Endothelial cell of umbilical vein (primary cell): ENCODE measurements at regions not wholly inside any gene's neighbourhood (a gene's known extent, or its start where the extent isn't known, plus 50 kb on each side); places are given as distances from the start of the nearest gene placed in this dataset.

Experiments
- BruUV-seq: library from RNA; stranded (reverse); fragments of 400-500 nt; replicated peaks from 2 replicates; lab custom pipeline; 2021; lab: Mats Ljungman, UMichigan
- CTCF ChIA-PET: fragments of 300-600, 350-600 bp; sonication (Branson Sonifier 250); formaldehyde crosslinking; loops from one replicate; lab custom pipeline; 2021; ENCODE audit warnings: antibody characterized with exemption, inconsistent platforms; lab: Charles Lee
- POLR2A ChIA-PET: fragments of 300-600, 350-600 bp; sonication (Branson Sonifier 250); formaldehyde crosslinking; loops from one replicate; lab custom pipeline; 2021; ENCODE audit warnings: antibody characterized with exemption, inconsistent platforms; lab: Charles Lee
- DNase-seq: peaks from one replicate; pipeline ENCODE4 v3.0.0-alpha.2; 2011; ENCODE audit warnings: low read depth, low spot score
- FAIRE-seq: peaks from 2 replicates; lab custom pipeline; 2011; peaks lifted over from hg19 to GRCh38; lab: Jason Lieb, UNC
- H2AFZ ChIP-seq: 2 replicates; pipeline ENCODE4 v1.6.0; 2012; ENCODE audit warnings: low read depth, low read length, control low read depth, inconsistent platforms
- H3K27ac ChIP-seq: 2 replicates; pipeline ENCODE4 v1.5.1; 2011; ENCODE audit warnings: low read depth, mild to moderate bottlenecking, control low read depth, low read length, moderate library complexity; ENCODE audit not compliant: insufficient read depth
- H3K27me3 ChIP-seq, 2 experiments: 2 replicates each; pipeline versions ENCODE4 v1.6.0 to v1.6.1; 2011; ENCODE audit warnings: low read length in 2 of 2, mixed read lengths in 1 of 2; ENCODE audit not compliant: control insufficient read depth in 2 of 2, insufficient read depth in 2 of 2
- H3K36me3 ChIP-seq, 2 experiments: 2 replicates in 1 of 2; 3 replicates in 1 of 2; pipeline ENCODE4 v1.5.1; 2011; ENCODE audit warnings: low read length in 2 of 2, mild to moderate bottlenecking in 1 of 2, moderate library complexity in 1 of 2; ENCODE audit not compliant: control insufficient read depth in 2 of 2, insufficient read depth in 2 of 2; ENCODE audit errors: extremely low read depth in 1 of 2
- H3K4me1 ChIP-seq: 3 replicates; pipeline ENCODE4 v1.5.1; 2011; ENCODE audit warnings: mild to moderate bottlenecking, low read length; ENCODE audit not compliant: control insufficient read depth, insufficient read depth; ENCODE audit errors: extremely low read depth
- H3K4me2 ChIP-seq: 2 replicates; pipeline ENCODE4 v1.6.1; 2011; ENCODE audit warnings: low read length, control low read depth, mixed read lengths; ENCODE audit not compliant: insufficient read depth
- H3K4me3 ChIP-seq, 3 experiments: fragments of 200-600 bp in 1 of 3; sonication (generic), shearing (Covaris generic) in 1 of 3; replicated peaks in 1 of 3; 2 replicates each; pipeline ENCODE4 v1.5.1; 2011 to 2016; ENCODE audit warnings: control low read depth in 3 of 3, low read length in 3 of 3, mild to moderate bottlenecking in 2 of 3, inconsistent platforms in 1 of 3, low read depth in 1 of 3, moderate library complexity in 1 of 3; ENCODE audit not compliant: insufficient read depth in 1 of 3
- H3K79me2 ChIP-seq: 2 replicates; pipeline ENCODE4 v1.6.0; 2012; ENCODE audit warnings: low read length, inconsistent platforms; ENCODE audit not compliant: control insufficient read depth, insufficient read depth
- H3K9ac ChIP-seq: replicated peaks from 2 replicates; pipeline ENCODE3; 2011; ENCODE audit warnings: low read length, control low read depth; ENCODE audit not compliant: insufficient read depth; ENCODE audit errors: extremely low read depth
- H3K9me1 ChIP-seq: replicated peaks from 3 replicates; pipeline ENCODE4 v1.6.0; 2011; ENCODE audit warnings: mild to moderate bottlenecking, low read length; ENCODE audit not compliant: control insufficient read depth, insufficient read depth; ENCODE audit errors: extremely low read depth
- H3K9me3 ChIP-seq: replicated peaks from 2 replicates; pipeline ENCODE4 v1.5.1; 2012; ENCODE audit warnings: low read length, inconsistent platforms; ENCODE audit not compliant: control insufficient read depth, insufficient read depth
- H4K20me1 ChIP-seq: replicated peaks from 2 replicates; pipeline ENCODE3; 2011; ENCODE audit warnings: mild to moderate bottlenecking, low read length; ENCODE audit not compliant: control insufficient read depth, insufficient read depth; ENCODE audit errors: extremely low read depth
- EZH2 ChIP-seq: IDR thresholded peaks from 2 replicates; pipeline ENCODE4 v1.6.1; 2012; ENCODE audit warnings: borderline replicate concordance, low read depth, mild to moderate bottlenecking, moderate library complexity, low read length, inconsistent platforms; ENCODE audit not compliant: severe bottlenecking
- FOS ChIP-seq: IDR thresholded peaks from 2 replicates; pipeline ENCODE4 v1.6.1; 2011; ENCODE audit warnings: mild to moderate bottlenecking, low read length, moderate library complexity, borderline replicate concordance; ENCODE audit not compliant: insufficient read depth
- GATA2 ChIP-seq: IDR thresholded peaks from 2 replicates; pipeline ENCODE4 v1.7.0; 2011; ENCODE audit warnings: low read depth, mild to moderate bottlenecking, moderate library complexity, mixed read lengths, low read length; ENCODE audit not compliant: insufficient read length, insufficient read depth
- JUN ChIP-seq: IDR thresholded peaks from 2 replicates; pipeline ENCODE4 v1.6.1; 2011; ENCODE audit warnings: borderline replicate concordance, low read depth; ENCODE audit not compliant: insufficient read length, insufficient read depth
- MYC ChIP-seq: IDR thresholded peaks from one replicate; pipeline ENCODE4 v1.6.1; 2011; ENCODE audit warnings: mild to moderate bottlenecking, low read depth, low read length
- POLR2A ChIP-seq: IDR thresholded peaks from 2 replicates; pipeline ENCODE4 v1.6.1; 2012; ENCODE audit warnings: low read depth, mild to moderate bottlenecking, control low read depth, low read length
- POLR2AphosphoS5 ChIP-seq: IDR thresholded peaks from 2 replicates; pipeline ENCODE4 v1.6.1; 2012; ENCODE audit warnings: low read depth, mild to moderate bottlenecking, control low read depth, low read length, moderate library complexity; ENCODE audit not compliant: insufficient read depth
- dilution Hi-C: fragments of 300-500 bp; cut with MboI; formaldehyde crosslinking; loops from one replicate; pipeline ENCODE4 v1.15.0; 2019; ENCODE audit warnings: low sequenced_read_pairs; ENCODE audit not compliant: extremely low pct_ligation_motif_present
- intact Hi-C: fragments of 100-400 bp; cut with micrococcal nuclease; formaldehyde crosslinking; loops from one replicate; pipeline ENCODE4 v1.10.0; 2022
- TF ChIP-seq, protein P1 (sequence below), 2 donors: IDR thresholded peaks; 1 replicate in 1 of 2; 2 replicates in 1 of 2; pipeline ENCODE4 v1.5.1; 2011; ENCODE audit warnings: low read length in 2 of 2, mild to moderate bottlenecking in 2 of 2, moderate library complexity in 2 of 2, control low read depth in 1 of 2, inconsistent platforms in 1 of 2, low read depth in 1 of 2; ENCODE audit not compliant: insufficient read depth in 1 of 2; ENCODE audit errors: extremely low read depth in 1 of 2
- TF ChIP-seq, protein P2 (sequence below): IDR thresholded peaks from 2 replicates; pipeline ENCODE4 v1.6.1; 2011; ENCODE audit not compliant: insufficient read depth, insufficient read length

DNA sequence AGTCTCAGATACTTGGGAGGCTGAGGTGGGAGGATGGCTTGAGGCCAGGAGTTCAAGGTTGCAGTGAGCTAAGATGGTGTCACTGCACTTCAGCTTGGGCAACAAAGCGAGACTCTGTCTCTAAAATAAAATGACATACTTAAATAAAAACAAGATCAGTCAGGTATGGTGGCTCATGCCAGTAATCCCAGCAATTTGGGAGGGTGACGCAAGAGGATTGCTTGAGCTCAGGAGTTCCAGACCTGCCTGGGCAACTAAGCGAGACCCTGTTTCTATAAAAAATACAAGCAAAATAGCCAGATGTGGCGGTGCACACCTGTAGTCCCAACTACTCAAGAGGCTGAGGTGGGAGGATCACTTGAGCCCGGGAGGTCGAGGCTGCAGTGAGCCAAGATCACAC is 149.6 kb downstream of the ZFP64 start:
- intact Hi-C loops (no loop called here), dilution Hi-C loops (no loop called here)
- DNase-seq (no peak), FAIRE-seq (no peak)
- H3K79me2 ChIP-seq: no peaks in the 10 kb centered on the region
- no peaks in the 10 kb centered on the region for H3K36me3 ChIP-seq
- H3K4me2 ChIP-seq: no peak overlapping the region
- no peak overlapping the region for H3K4me3 ChIP-seq
- H3K9me1 ChIP-seq: no peaks in the 10 kb centered on the region
- CTCF ChIA-PET: interaction anchor here (1.2 kb wide), 1 partner anchor 10 kb away, joined by 4 read pairs; no protein-coding TSS in a partner anchor
- H3K9ac ChIP-seq: no peak overlapping the region
- H2AFZ ChIP-seq: no peak overlapping the region
- H3K27ac ChIP-seq: no peak overlapping the region
- H3K27me3 ChIP-seq: no peaks in the 10 kb centered on the region
- H4K20me1 ChIP-seq: no peaks in the 10 kb centered on the region
- H3K9me3 ChIP-seq: no peaks in the 10 kb centered on the region
- no peaks in the 10 kb centered on the region for H3K4me1 ChIP-seq
- TF ChIP-seq JUN (no peak), GATA2 (no peak), FOS (no peak), POLR2A (no peak), EZH2 (no peak), MYC (no peak), POLR2AphosphoS5 (no peak)
- TF ChIP-seq, protein P1, sequence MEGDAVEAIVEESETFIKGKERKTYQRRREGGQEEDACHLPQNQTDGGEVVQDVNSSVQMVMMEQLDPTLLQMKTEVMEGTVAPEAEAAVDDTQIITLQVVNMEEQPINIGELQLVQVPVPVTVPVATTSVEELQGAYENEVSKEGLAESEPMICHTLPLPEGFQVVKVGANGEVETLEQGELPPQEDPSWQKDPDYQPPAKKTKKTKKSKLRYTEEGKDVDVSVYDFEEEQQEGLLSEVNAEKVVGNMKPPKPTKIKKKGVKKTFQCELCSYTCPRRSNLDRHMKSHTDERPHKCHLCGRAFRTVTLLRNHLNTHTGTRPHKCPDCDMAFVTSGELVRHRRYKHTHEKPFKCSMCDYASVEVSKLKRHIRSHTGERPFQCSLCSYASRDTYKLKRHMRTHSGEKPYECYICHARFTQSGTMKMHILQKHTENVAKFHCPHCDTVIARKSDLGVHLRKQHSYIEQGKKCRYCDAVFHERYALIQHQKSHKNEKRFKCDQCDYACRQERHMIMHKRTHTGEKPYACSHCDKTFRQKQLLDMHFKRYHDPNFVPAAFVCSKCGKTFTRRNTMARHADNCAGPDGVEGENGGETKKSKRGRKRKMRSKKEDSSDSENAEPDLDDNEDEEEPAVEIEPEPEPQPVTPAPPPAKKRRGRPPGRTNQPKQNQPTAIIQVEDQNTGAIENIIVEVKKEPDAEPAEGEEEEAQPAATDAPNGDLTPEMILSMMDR (IDR thresholded peaks at IDR 0.05; ENCODE audit: extremely low read depth in 1 of 2, insufficient read depth in 1 of 2, low read depth in 1 of 2, low read length in 2 of 2): no peak
- TF ChIP-seq, protein P2, sequence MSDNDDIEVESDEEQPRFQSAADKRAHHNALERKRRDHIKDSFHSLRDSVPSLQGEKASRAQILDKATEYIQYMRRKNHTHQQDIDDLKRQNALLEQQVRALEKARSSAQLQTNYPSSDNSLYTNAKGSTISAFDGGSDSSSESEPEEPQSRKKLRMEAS: no peak
- POLR2A ChIA-PET: interaction anchor here (0.7 kb wide), 1 partner anchor 405 kb away, joined by 4 read pairs; no protein-coding TSS in a partner anchor
- BruUV-seq: no TSS peak
